KMS-11 (cell line): ENCODE measurements at regions not wholly inside any gene's neighbourhood (a gene's known extent, or its start where the extent isn't known, plus 50 kb on each side); places are given as distances from the start of the nearest gene placed in this dataset.

ENCODE experiments used
- H2AFZ ChIP-seq: fragments of 200-600 bp; sonication (generic); 2 replicates; pipeline ENCODE4 v1.6.1; 2016; ENCODE audit warnings: antibody characterized with exemption, mixed run types, low read depth
- H3K27ac ChIP-seq: fragments of 200-600 bp; sonication (generic); 2 replicates; pipeline ENCODE4 v1.6.1; 2016; ENCODE audit warnings: mild to moderate bottlenecking, mixed run types
- H3K27me3 ChIP-seq: fragments of 200-600 bp; sonication (generic); 2 replicates; pipeline ENCODE4 v1.6.1; 2017; ENCODE audit warnings: mild to moderate bottlenecking, low read depth, mixed run types, moderate library complexity; ENCODE audit not compliant: insufficient read depth
- H3K36me3 ChIP-seq: fragments of 200-600 bp; sonication (generic); 2 replicates; pipeline ENCODE4 v1.6.1; 2017; ENCODE audit warnings: mild to moderate bottlenecking, mixed run types; ENCODE audit not compliant: insufficient read depth
- H3K4me1 ChIP-seq: fragments of 200-600 bp; sonication (generic); 2 replicates; pipeline ENCODE4 v1.6.1; 2016; ENCODE audit warnings: mild to moderate bottlenecking, low read depth, mixed run types; ENCODE audit not compliant: poor library complexity, severe bottlenecking
- H3K4me2 ChIP-seq: fragments of 200-600 bp; sonication (generic); 2 replicates; pipeline ENCODE4 v1.7.0; 2016; ENCODE audit warnings: mild to moderate bottlenecking, mixed run types
- H3K4me3 ChIP-seq: fragments of 200-600 bp; sonication (generic); IDR thresholded peaks from 2 replicates; pipeline ENCODE4 v1.6.1; 2017; ENCODE audit warnings: low read depth, low read length, mixed read lengths; ENCODE audit not compliant: insufficient read depth
- H3K79me2 ChIP-seq: fragments of 200-600 bp; sonication (generic); 2 replicates; pipeline ENCODE4 v1.6.1; 2016; ENCODE audit warnings: low read depth, mixed run types; ENCODE audit not compliant: insufficient read depth
- H3K9ac ChIP-seq: fragments of 200-600 bp; sonication (generic); 2 replicates; pipeline ENCODE4 v1.6.1; 2016; ENCODE audit warnings: mild to moderate bottlenecking, mixed run types
- H4K20me1 ChIP-seq: fragments of 200-600 bp; sonication (generic); 2 replicates; pipeline ENCODE4 v1.6.1; 2016; ENCODE audit warnings: mild to moderate bottlenecking, mixed run types; ENCODE audit not compliant: insufficient read depth
- CTCF ChIP-seq: fragments of 200-600 bp; sonication (generic); conservative IDR thresholded peaks from 2 replicates; pipeline ENCODE4 v1.6.1; 2017; ENCODE audit warnings: low read depth, mild to moderate bottlenecking, antibody characterized with exemption, low read length, moderate library complexity, mixed read lengths

- H3K27me3 ChIP-seq = no peaks in the 10 kb centered on the region
These were observed 126.8 kb downstream of the UQCRFS1 start for GRCh38 chr19:29086182-29086581.

GRCh38 chr19:29085630-29086029 is 127.3 kb downstream of the UQCRFS1 start:
- Histone ChIP-seq H3K79me2 (no peaks in the 10 kb centered on the region), H3K27ac (no peak overlapping the region), H3K9ac (no peak overlapping the region), H3K27me3 (no peaks in the 10 kb centered on the region), H4K20me1 (no peaks in the 10 kb centered on the region), H3K4me2 (no peak overlapping the region), H3K36me3 (no peaks in the 10 kb centered on the region), H3K4me3 (no peak overlapping the region), H2AFZ (no peak overlapping the region), H3K4me1 (no peaks in the 10 kb centered on the region)
- no peak for TF ChIP-seq CTCF

More at GRCh38 chr19:29086182-29086581, 126.8 kb downstream of the UQCRFS1 start:
- no peak for TF ChIP-seq CTCF
- no peak overlapping the region for H3K9ac ChIP-seq
- no peak overlapping the region for H3K4me3 ChIP-seq
- H2AFZ ChIP-seq = no peak overlapping the region
- H3K4me2 ChIP-seq = no peak overlapping the region
- H3K36me3 ChIP-seq = no peaks in the 10 kb centered on the region
- H3K27ac ChIP-seq = no peak overlapping the region
- H4K20me1 ChIP-seq = no peaks in the 10 kb centered on the region
- H3K79me2 ChIP-seq = no peaks in the 10 kb centered on the region
- no peaks in the 10 kb centered on the region for H3K4me1 ChIP-seq

- no peaks in the 10 kb centered on the region for H3K36me3 ChIP-seq
- H3K27ac ChIP-seq = no peak overlapping the region
- no peaks in the 10 kb centered on the region for H3K4me1 ChIP-seq
- no peak overlapping the region for H2AFZ ChIP-seq
- no peak overlapping the region for H3K9ac ChIP-seq
- no peak for TF ChIP-seq CTCF
- H3K79me2 ChIP-seq = no peaks in the 10 kb centered on the region
- H3K4me3 ChIP-seq = no peak overlapping the region
- H3K4me2 ChIP-seq = no peak overlapping the region
- no peaks in the 10 kb centered on the region for H3K27me3 ChIP-seq
- no peaks in the 10 kb centered on the region for H4K20me1 ChIP-seq
These were observed 127.7 kb downstream of the UQCRFS1 start for GRCh38 chr19:29085206-29085605.

- Histone ChIP-seq H2AFZ (no peak overlapping the region), H4K20me1 (no peaks in the 10 kb centered on the region), H3K4me1 (no peaks in the 10 kb centered on the region), H3K79me2 (no peaks in the 10 kb centered on the region), H3K4me2 (no peak overlapping the region), H3K27me3 (no peaks in the 10 kb centered on the region), H3K36me3 (no peaks in the 10 kb centered on the region), H3K9ac (no peak overlapping the region), H3K4me3 (no peak overlapping the region), H3K27ac (no peak overlapping the region)
- TF ChIP-seq CTCF = 0 out of 2 replicates have a peak, but pooled peaks have one; percentile 21
These were observed 128.7 kb downstream of the UQCRFS1 start for GRCh38 chr19:29084266-29084665.

GRCh38 chr19:29083863-29084262 is 129.1 kb downstream of the UQCRFS1 start:
- H4K20me1 ChIP-seq = no peaks in the 10 kb centered on the region
- H2AFZ ChIP-seq = no peak overlapping the region
- H3K4me1 ChIP-seq = no peaks in the 10 kb centered on the region
- no peaks in the 10 kb centered on the region for H3K27me3 ChIP-seq
- no peak overlapping the region for H3K9ac ChIP-seq
- no peak overlapping the region for H3K4me2 ChIP-seq
- no peak overlapping the region for H3K27ac ChIP-seq
- no peaks in the 10 kb centered on the region for H3K36me3 ChIP-seq
- TF ChIP-seq CTCF = no peak
- no peak overlapping the region for H3K4me3 ChIP-seq
- H3K79me2 ChIP-seq = no peaks in the 10 kb centered on the region
